Mammary epithelial cell (primary cell): ENCODE measurements at regions not wholly inside any gene's neighbourhood (a gene's known extent, or its start where the extent isn't known, plus 50 kb on each side); places are given as distances from the start of the nearest gene placed in this dataset.

Experiments used
- EZH2 ChIP-seq: IDR thresholded peaks from 2 replicates; pipeline ENCODE4 v1.6.1; 2012; ENCODE audit warnings: low read length, inconsistent platforms, borderline replicate concordance
- TF ChIP-seq, protein P1 (sequence below), 2 donors: IDR thresholded peaks in 1 of 2; conservative IDR thresholded peaks in 1 of 2; 2 replicates each; pipeline ENCODE4 v1.5.1; 2011 to 2012; ENCODE audit warnings: inconsistent platforms in 2 of 2, low read length in 2 of 2, mild to moderate bottlenecking in 2 of 2, control low read depth in 1 of 2, low read depth in 1 of 2; ENCODE audit not compliant: insufficient read depth in 1 of 2; ENCODE audit errors: extremely low read depth in 1 of 2

DNA sequence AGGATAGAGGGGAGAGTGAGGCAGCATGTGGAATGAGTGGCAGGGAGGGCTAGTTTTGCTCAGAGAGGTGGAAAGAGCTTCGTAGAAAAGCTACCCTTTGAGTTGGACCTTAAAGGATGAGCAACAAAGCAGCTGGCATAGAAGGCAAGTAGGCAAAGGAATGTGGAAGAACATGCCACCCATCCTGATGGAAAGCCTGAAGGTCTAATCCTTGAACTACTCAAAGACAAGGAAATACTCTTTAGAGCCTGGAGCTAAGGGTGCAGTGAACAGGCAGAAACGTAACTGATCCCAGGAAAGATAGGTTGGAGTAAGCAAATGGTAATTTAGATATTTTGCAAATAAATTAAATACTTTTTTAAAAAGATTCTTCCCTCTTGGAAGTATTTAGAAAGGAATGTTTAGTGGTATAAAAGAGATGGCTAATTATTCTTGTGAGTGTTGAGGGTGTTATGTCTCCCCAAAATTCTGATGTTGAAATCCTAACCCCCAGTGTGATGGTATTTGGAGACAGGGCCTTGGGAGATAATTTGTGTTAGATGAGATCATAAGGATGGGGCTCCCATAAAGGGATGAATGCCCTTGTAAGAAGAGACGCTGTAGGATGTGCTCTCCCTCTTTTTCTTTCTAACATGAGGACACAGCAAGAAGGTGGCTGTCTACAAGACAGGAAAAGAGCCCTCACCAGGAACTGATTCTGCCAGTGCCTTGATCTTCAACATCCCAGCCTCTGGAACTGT is 308.1 kb upstream of the RUNX1 start:
- TF ChIP-seq, protein P1, sequence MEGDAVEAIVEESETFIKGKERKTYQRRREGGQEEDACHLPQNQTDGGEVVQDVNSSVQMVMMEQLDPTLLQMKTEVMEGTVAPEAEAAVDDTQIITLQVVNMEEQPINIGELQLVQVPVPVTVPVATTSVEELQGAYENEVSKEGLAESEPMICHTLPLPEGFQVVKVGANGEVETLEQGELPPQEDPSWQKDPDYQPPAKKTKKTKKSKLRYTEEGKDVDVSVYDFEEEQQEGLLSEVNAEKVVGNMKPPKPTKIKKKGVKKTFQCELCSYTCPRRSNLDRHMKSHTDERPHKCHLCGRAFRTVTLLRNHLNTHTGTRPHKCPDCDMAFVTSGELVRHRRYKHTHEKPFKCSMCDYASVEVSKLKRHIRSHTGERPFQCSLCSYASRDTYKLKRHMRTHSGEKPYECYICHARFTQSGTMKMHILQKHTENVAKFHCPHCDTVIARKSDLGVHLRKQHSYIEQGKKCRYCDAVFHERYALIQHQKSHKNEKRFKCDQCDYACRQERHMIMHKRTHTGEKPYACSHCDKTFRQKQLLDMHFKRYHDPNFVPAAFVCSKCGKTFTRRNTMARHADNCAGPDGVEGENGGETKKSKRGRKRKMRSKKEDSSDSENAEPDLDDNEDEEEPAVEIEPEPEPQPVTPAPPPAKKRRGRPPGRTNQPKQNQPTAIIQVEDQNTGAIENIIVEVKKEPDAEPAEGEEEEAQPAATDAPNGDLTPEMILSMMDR (conservative IDR thresholded peaks at IDR 0.05 in 1 of 2, IDR thresholded peaks at IDR 0.05 in 1 of 2; ENCODE audit: extremely low read depth in 1 of 2, insufficient read depth in 1 of 2, low read depth in 1 of 2, low read length in 2 of 2) = no peak
- TF ChIP-seq EZH2 = no peak
